ENCODE measurements at regions not wholly inside any gene's neighbourhood (a gene's known extent, or its start where the extent isn't known, plus 50 kb on each side); places are given as distances from the start of the nearest gene placed in this dataset.

DNA sequence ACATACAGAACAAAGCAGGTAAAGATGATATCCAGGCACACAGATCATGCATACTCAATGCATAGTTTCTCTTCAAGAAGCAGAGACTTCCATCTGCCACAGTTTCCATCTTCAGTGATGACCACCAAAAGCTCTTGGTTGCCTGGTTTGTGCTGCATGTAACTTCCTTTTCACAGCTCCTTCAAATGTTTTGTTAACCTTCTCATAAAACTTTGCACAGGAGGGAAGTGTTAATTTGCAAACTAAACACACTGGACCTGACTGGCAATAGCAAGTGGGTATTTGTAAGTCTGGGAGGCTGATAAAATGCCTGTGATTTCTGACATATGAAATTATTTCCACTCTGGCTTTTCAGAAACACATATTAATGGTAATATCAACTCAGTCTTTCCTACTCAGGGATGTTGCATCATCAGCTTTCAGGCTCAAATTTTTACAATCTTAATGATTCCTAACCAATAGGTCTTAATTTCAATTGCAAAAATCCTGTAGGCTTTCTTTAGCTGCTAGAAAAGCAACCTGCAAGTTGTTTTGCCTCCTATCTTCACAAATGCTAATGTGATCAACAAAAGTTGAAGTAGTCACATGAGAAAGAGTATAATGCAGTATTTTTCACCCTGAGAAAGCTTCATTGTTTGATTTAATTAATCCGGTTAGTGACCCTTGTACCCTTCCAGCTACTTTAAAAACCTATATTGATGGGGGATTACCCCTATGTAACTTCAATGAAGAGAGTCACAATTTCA is 575.6 kb downstream of the DIAPH3 start:
- CTCF ChIA-PET: no interaction called here
- POLR2A ChIA-PET: no interaction called here
- Mint-ChIP-seq H3K4me3 (no peak overlapping the region), H3K4me1 (ENCODE audit: low read depth) (no peaks in the 10 kb centered on the region), H3K9me3 (ENCODE audit: insufficient read depth) (no peaks in the 10 kb centered on the region), H3K27me3 (ENCODE audit: low read depth) (peaks cover 3% of the 10 kb centered on the region), H3K27ac (no peak overlapping the region), H3K36me3 (ENCODE audit: low read depth) (no peaks in the 10 kb centered on the region)
- DNase-seq (no peak), ATAC-seq (no peak)

DNA sequence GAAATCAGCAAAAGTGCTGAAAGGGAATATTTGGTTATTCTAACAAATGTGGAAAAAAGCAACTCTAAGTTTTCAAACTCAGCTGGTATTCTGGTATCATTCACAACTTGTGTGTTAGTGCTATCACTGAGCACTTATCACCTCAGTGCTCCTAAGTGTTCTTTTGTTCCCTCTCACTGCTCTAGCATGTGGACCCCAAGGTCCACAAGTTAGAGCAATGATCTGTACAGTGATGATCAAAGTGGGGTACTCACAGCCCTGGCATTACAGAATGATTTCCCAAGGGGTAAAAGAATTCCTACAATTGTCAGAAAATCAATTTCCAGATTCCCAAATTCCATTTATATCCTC is 575.0 kb downstream of the DIAPH3 start:
- DNase-seq (no peak), ATAC-seq (no peak)
- peaks cover 4% of the 10 kb centered on the region for H3K27me3 Mint-ChIP-seq (ENCODE audit: low read depth)
- no peaks in the 10 kb centered on the region for H3K4me1 Mint-ChIP-seq (ENCODE audit: low read depth)
- no peak overlapping the region for H3K27ac Mint-ChIP-seq
- CTCF ChIA-PET: no interaction called here
- no peak overlapping the region for H3K4me3 Mint-ChIP-seq
- POLR2A ChIA-PET: no interaction called here
- H3K9me3 Mint-ChIP-seq (ENCODE audit: insufficient read depth): no peaks in the 10 kb centered on the region
- H3K36me3 Mint-ChIP-seq (ENCODE audit: low read depth): no peaks in the 10 kb centered on the region

DNA sequence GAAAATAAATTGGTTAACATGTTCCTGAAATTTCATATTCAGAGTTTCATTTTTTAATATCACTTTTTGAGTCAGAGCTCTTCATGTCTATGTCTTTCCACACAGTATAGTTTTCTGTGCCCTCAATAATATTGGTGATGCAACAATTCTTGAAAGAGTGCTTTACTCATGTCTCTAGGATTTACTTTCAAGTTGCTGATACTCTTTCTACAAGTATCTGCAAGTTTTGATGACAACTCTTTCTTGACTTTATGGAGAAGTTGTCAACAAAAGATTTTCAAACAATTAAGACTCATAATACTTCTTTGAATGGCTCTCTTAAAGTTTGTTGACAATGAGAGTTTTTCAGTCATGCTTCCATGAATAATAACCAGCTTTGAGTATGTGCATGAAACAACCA is 561.7 kb downstream of the DIAPH3 start:
- Mint-ChIP-seq H3K4me3 (no peak overlapping the region), H3K9me3 (ENCODE audit: insufficient read depth) (no peaks in the 10 kb centered on the region), H3K27me3 (ENCODE audit: low read depth) (no peaks in the 10 kb centered on the region), H3K4me1 (ENCODE audit: low read depth) (no peaks in the 10 kb centered on the region), H3K27ac (no peak overlapping the region), H3K36me3 (ENCODE audit: low read depth) (no peaks in the 10 kb centered on the region)
- ATAC-seq (no peak), DNase-seq (no peak)
- POLR2A ChIA-PET: no interaction called here
- CTCF ChIA-PET: no interaction called here

DNA sequence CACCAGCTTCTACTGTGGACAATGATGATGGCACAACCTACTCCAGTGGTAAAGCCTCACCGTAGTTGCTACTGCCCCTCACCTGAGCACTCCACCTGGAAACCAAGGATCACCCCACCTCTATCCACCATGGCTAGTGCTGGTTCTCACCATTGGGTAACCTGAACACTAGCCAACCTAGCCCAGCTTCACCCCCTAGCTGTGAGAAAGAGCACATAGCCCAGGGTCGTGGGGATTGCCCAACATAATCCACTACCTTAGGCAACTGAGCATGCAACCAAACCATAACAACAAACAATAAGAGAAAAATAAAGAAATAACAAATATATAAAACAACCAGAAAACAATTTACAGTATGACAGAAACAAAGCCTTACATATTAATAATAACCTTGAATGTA is 560.1 kb downstream of the DIAPH3 start:
- Mint-ChIP-seq H3K9me3 (ENCODE audit: insufficient read depth) (no peaks in the 10 kb centered on the region), H3K4me3 (no peak overlapping the region), H3K4me1 (ENCODE audit: low read depth) (no peaks in the 10 kb centered on the region), H3K27me3 (ENCODE audit: low read depth) (no peaks in the 10 kb centered on the region), H3K27ac (no peak overlapping the region), H3K36me3 (ENCODE audit: low read depth) (no peaks in the 10 kb centered on the region)
- DNase-seq: no peak
- CTCF ChIA-PET: no interaction called here
- no peak for ATAC-seq
- POLR2A ChIA-PET: no interaction called here

DNA sequence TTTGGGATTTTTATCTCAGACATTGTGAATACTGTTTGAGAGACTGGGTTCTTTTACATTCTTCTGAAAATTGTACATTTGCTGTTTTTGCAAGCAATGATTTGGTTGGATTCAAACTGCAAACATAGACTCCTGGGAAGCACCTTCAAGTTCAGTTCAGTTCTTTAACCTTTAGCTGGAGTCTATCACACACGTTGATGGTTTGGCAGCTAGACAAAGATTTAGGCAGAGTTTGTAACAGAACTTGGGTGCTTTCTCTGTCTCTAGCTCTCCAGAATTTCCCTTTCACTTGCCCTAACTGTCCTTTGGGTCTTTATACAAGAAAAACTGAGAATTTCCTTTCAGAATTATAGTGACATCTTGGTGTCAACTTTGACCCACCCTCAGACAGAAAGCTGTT is 556.6 kb downstream of the DIAPH3 start:
- DNase-seq: no peak
- no peak overlapping the region for H3K4me3 Mint-ChIP-seq
- no peak for ATAC-seq
- no peaks in the 10 kb centered on the region for H3K9me3 Mint-ChIP-seq (ENCODE audit: insufficient read depth)
- H3K4me1 Mint-ChIP-seq (ENCODE audit: low read depth): no peaks in the 10 kb centered on the region
- H3K27ac Mint-ChIP-seq: no peak overlapping the region
- no peaks in the 10 kb centered on the region for H3K36me3 Mint-ChIP-seq (ENCODE audit: low read depth)
- CTCF ChIA-PET: no interaction called here
- POLR2A ChIA-PET: no interaction called here
- no peaks in the 10 kb centered on the region for H3K27me3 Mint-ChIP-seq (ENCODE audit: low read depth)

DNA sequence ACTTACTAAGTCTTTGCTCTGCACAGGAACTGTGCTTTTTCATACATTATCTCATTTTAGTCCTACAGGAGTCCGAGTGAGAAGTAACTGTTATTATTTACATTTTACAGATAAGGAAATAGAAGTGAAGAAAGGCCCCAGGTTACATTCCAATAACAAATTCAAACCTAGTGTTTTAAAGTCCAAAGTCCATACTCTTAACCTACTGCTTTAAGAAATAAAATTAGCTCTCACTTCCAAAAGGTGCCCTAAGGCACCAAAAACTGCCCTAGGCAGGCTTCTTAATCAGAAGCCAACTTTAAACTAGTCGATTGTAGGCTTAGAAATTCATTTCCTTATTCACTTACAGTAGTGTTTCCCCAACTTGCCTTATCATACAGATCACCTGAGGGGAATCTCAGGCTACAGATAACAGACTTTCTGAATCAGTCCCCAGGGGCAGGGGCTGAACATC is 555.9 kb downstream of the DIAPH3 start:
- Mint-ChIP-seq H3K4me1 (ENCODE audit: low read depth) (no peaks in the 10 kb centered on the region), H3K27ac (no peak overlapping the region), H3K27me3 (ENCODE audit: low read depth) (no peaks in the 10 kb centered on the region), H3K36me3 (ENCODE audit: low read depth) (no peaks in the 10 kb centered on the region), H3K9me3 (ENCODE audit: insufficient read depth) (no peaks in the 10 kb centered on the region), H3K4me3 (no peak overlapping the region)
- ChIA-PET CTCF (no interaction called here), POLR2A (no interaction called here)
- ATAC-seq: no peak
- no peak for DNase-seq

DNA sequence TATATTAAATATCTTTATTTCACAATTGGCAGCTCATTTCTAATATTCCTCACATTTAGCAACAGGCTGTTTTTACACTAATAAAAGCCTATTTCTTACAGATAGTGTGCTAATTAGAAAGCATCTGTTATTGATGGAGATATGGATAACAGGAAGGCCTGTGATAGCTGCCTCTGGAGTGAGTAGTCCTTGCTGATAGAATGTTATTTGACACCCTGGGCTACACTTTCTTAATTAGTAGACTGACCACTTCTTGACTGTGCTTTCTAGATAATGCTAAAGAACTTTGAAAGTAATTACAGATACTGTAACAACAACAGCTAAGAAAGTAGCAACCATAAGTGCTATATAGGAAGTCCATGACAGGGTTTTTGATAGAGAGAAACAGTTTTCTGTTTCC is 554.3 kb downstream of the DIAPH3 start:
- H3K4me1 Mint-ChIP-seq (ENCODE audit: low read depth): no peaks in the 10 kb centered on the region
- H3K9me3 Mint-ChIP-seq (ENCODE audit: insufficient read depth): no peaks in the 10 kb centered on the region
- no peak overlapping the region for H3K27ac Mint-ChIP-seq
- no peaks in the 10 kb centered on the region for H3K36me3 Mint-ChIP-seq (ENCODE audit: low read depth)
- ATAC-seq: no peak
- DNase-seq: no peak
- ChIA-PET CTCF (no interaction called here), POLR2A (no interaction called here)
- H3K4me3 Mint-ChIP-seq: no peak overlapping the region
- no peaks in the 10 kb centered on the region for H3K27me3 Mint-ChIP-seq (ENCODE audit: low read depth)
